Stromal cell of bone marrow (primary cell): ENCODE measurements at regions not wholly inside any gene's neighbourhood (a gene's known extent, or its start where the extent isn't known, plus 50 kb on each side); places are given as distances from the start of the nearest gene placed in this dataset.

Source experiments
- DNase-seq: peaks from one replicate; pipeline ENCODE4 v3.0.0-alpha.2; 2012; ENCODE audit warnings: low read depth

- DNase-seq = no peak
These were observed 881.9 kb downstream of the QKI start for GRCh38 chr6:164296411-164296810.

GRCh38 chr6:164294047-164294784 is 879.7 kb downstream of the QKI start:
- DNase-seq = no peak

- no peak for DNase-seq
These were observed 876.7 kb downstream of the QKI start for GRCh38 chr6:164291224-164291623.

GRCh38 chr6:164290101-164290500 is 875.6 kb downstream of the QKI start:
- no peak for DNase-seq

- DNase-seq = peak; percentile 16
These were observed 871.5 kb downstream of the QKI start for GRCh38 chr6:164286011-164286410.

GRCh38 chr6:164283574-164283973 is 869.1 kb downstream of the QKI start:
- DNase-seq = no peak

GRCh38 chr6:164276211-164276610 is 861.7 kb downstream of the QKI start:
- no peak for DNase-seq

- DNase-seq = no peak
These were observed 861.3 kb downstream of the QKI start for GRCh38 chr6:164275773-164276172.

- no peak for DNase-seq
These were observed 860.0 kb downstream of the QKI start for GRCh38 chr6:164274493-164274892.

- no peak for DNase-seq
These were observed 859.0 kb downstream of the QKI start for GRCh38 chr6:164273491-164273890.

- no peak for DNase-seq
These were observed 852.3 kb downstream of the QKI start for GRCh38 chr6:164266851-164267250.

- no peak for DNase-seq
These were observed 847.8 kb downstream of the QKI start for GRCh38 chr6:164262348-164262747.

- DNase-seq = no peak
These were observed 843.9 kb downstream of the QKI start for GRCh38 chr6:164258421-164258820.

GRCh38 chr6:164252948-164253347 is 838.4 kb downstream of the QKI start:
- DNase-seq = no peak

- DNase-seq = no peak
These were observed 837.8 kb downstream of the QKI start for GRCh38 chr6:164252291-164252690.

- DNase-seq = peak; percentile 23
These were observed 832.6 kb downstream of the QKI start for GRCh38 chr6:164247106-164247505.

- no peak for DNase-seq
These were observed 831.6 kb downstream of the QKI start for GRCh38 chr6:164246082-164246481.

- no peak for DNase-seq
These were observed 829.4 kb downstream of the QKI start for GRCh38 chr6:164243949-164244348.

- DNase-seq = no peak
These were observed 828.6 kb downstream of the QKI start for GRCh38 chr6:164243012-164243610.

- DNase-seq = no peak
These were observed 816.3 kb downstream of the QKI start for GRCh38 chr6:164230804-164231203.

GRCh38 chr6:164230259-164230658 is 815.7 kb downstream of the QKI start:
- DNase-seq = no peak

- DNase-seq = no peak
These were observed 815.2 kb downstream of the QKI start for GRCh38 chr6:164229716-164230115.

GRCh38 chr6:164227952-164228522 is 813.5 kb downstream of the QKI start:
- DNase-seq = no peak

GRCh38 chr6:164216839-164217238 is 802.3 kb downstream of the QKI start:
- no peak for DNase-seq
